ENCODE measurements at regions not wholly inside any gene's neighbourhood (a gene's known extent, or its start where the extent isn't known, plus 50 kb on each side); places are given as distances from the start of the nearest gene placed in this dataset.

- H3K9me3 ChIP-seq (ENCODE audit: severe bottlenecking) = no peaks in the 10 kb centered on the region
- H3K4me3 ChIP-seq (ENCODE audit: severe bottlenecking) = no peak overlapping the region
- no peaks in the 10 kb centered on the region for H3K36me3 ChIP-seq (ENCODE audit: low read depth)
- ATAC-seq (ENCODE audit: low read depth) (peak; percentile 89), DNase-seq (ENCODE audit: low spot score) (no peak)
- H3K27me3 ChIP-seq (ENCODE audit: insufficient read depth, poor library complexity, severe bottlenecking) = peaks cover 8% of the 10 kb centered on the region
- no peaks in the 10 kb centered on the region for H3K4me1 ChIP-seq (ENCODE audit: insufficient read depth, poor library complexity, severe bottlenecking)
- no peak for TF ChIP-seq CTCF (IDR thresholded peaks at IDR 0.05; ENCODE audit: poor library complexity, severe bottlenecking)
- H3K27ac ChIP-seq (ENCODE audit: poor library complexity, severe bottlenecking) = no peak overlapping the region
These were observed 82.1 kb upstream of the FSCB start for GRCh38 chr14:44589180-44589579.

GRCh38 chr14:44586910-44587309, 79.8 kb upstream of the FSCB start:
- Histone ChIP-seq H3K27ac (ENCODE audit: poor library complexity, severe bottlenecking) (no peak overlapping the region), H3K27me3 (ENCODE audit: insufficient read depth, poor library complexity, severe bottlenecking) (peaks cover 8% of the 10 kb centered on the region), H3K36me3 (ENCODE audit: low read depth) (no peaks in the 10 kb centered on the region), H3K4me1 (ENCODE audit: insufficient read depth, poor library complexity, severe bottlenecking) (no peaks in the 10 kb centered on the region), H3K4me3 (ENCODE audit: severe bottlenecking) (no peak overlapping the region), H3K9me3 (ENCODE audit: severe bottlenecking) (no peaks in the 10 kb centered on the region)
- ATAC-seq (ENCODE audit: low read depth) (no peak), DNase-seq (ENCODE audit: low spot score) (no peak)
- TF ChIP-seq CTCF (IDR thresholded peaks at IDR 0.05; ENCODE audit: poor library complexity, severe bottlenecking) = no peak

- TF ChIP-seq CTCF (IDR thresholded peaks at IDR 0.05; ENCODE audit: poor library complexity, severe bottlenecking) = no peak
- no peaks in the 10 kb centered on the region for H3K27me3 ChIP-seq (ENCODE audit: insufficient read depth, poor library complexity, severe bottlenecking)
- ATAC-seq (ENCODE audit: low read depth) = no peak
These were observed 69.3 kb upstream of the FSCB start for GRCh38 chr14:44576356-44576755.

GRCh38 chr14:44567997-44568396, 60.9 kb upstream of the FSCB start:
- TF ChIP-seq CTCF (IDR thresholded peaks at IDR 0.05; ENCODE audit: poor library complexity, severe bottlenecking) = no peak
- Histone ChIP-seq H3K4me3 (ENCODE audit: severe bottlenecking) (no peak overlapping the region), H3K36me3 (ENCODE audit: low read depth) (no peaks in the 10 kb centered on the region), H3K4me1 (ENCODE audit: insufficient read depth, poor library complexity, severe bottlenecking) (no peaks in the 10 kb centered on the region), H3K27ac (ENCODE audit: poor library complexity, severe bottlenecking) (no peak overlapping the region), H3K9me3 (ENCODE audit: severe bottlenecking) (no peaks in the 10 kb centered on the region), H3K27me3 (ENCODE audit: insufficient read depth, poor library complexity, severe bottlenecking) (peaks cover 5% of the 10 kb centered on the region)
- ATAC-seq (ENCODE audit: low read depth) (no peak), DNase-seq (ENCODE audit: low spot score) (no peak)

More at GRCh38 chr14:44576356-44576755, 69.3 kb upstream of the FSCB start:
- no peaks in the 10 kb centered on the region for H3K36me3 ChIP-seq (ENCODE audit: low read depth)
- no peaks in the 10 kb centered on the region for H3K4me1 ChIP-seq (ENCODE audit: insufficient read depth, poor library complexity, severe bottlenecking)
- no peak overlapping the region for H3K4me3 ChIP-seq (ENCODE audit: severe bottlenecking)
- no peak overlapping the region for H3K27ac ChIP-seq (ENCODE audit: poor library complexity, severe bottlenecking)
- no peak for DNase-seq (ENCODE audit: low spot score)
- no peaks in the 10 kb centered on the region for H3K9me3 ChIP-seq (ENCODE audit: severe bottlenecking)

- Histone ChIP-seq H3K27me3 (ENCODE audit: insufficient read depth, poor library complexity, severe bottlenecking) (peaks cover 5% of the 10 kb centered on the region), H3K4me3 (ENCODE audit: severe bottlenecking) (no peak overlapping the region), H3K9me3 (ENCODE audit: severe bottlenecking) (no peaks in the 10 kb centered on the region), H3K27ac (ENCODE audit: poor library complexity, severe bottlenecking) (no peak overlapping the region), H3K4me1 (ENCODE audit: insufficient read depth, poor library complexity, severe bottlenecking) (no peaks in the 10 kb centered on the region), H3K36me3 (ENCODE audit: low read depth) (no peaks in the 10 kb centered on the region)
- no peak for TF ChIP-seq CTCF (IDR thresholded peaks at IDR 0.05; ENCODE audit: poor library complexity, severe bottlenecking)
- ATAC-seq (ENCODE audit: low read depth) (no peak), DNase-seq (ENCODE audit: low spot score) (no peak)
These were observed 58.9 kb upstream of the FSCB start for GRCh38 chr14:44565968-44566367.

Data from RWPE2 (cell line).